M059J (cell line): ENCODE measurements at regions not wholly inside any gene's neighbourhood (a gene's known extent, or its start where the extent isn't known, plus 50 kb on each side); places are given as distances from the start of the nearest gene placed in this dataset.
"Not testable (repeated sequence)": the region's sequence is repeated elsewhere in the genome, so short reads cannot be mapped to it uniquely, and the experiment has no call there.

Source experiments
- DNase-seq: peaks from one replicate; pipeline ENCODE4 v3.0.0-alpha.2; 2012; ENCODE audit warnings: low read depth

DNA sequence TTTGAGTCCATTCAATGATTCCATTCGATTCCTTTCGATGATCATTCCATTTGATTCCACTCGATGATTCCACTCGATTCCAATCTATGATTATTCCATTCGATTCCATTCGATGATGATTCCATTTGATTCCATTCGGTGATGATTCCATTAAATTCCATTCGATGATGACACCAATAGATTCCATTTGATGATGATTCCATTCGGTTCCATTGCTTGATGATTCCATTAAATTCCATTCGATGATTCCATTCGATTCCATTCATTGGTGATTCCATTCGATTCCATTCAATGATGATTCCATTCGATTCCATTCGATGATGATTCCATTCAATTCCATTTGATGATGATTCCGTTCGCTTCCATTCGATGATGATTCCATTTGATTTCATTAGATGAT lies 1104.1 kb downstream of the RPIA start:
- not testable (repeated sequence) for DNase-seq

DNA sequence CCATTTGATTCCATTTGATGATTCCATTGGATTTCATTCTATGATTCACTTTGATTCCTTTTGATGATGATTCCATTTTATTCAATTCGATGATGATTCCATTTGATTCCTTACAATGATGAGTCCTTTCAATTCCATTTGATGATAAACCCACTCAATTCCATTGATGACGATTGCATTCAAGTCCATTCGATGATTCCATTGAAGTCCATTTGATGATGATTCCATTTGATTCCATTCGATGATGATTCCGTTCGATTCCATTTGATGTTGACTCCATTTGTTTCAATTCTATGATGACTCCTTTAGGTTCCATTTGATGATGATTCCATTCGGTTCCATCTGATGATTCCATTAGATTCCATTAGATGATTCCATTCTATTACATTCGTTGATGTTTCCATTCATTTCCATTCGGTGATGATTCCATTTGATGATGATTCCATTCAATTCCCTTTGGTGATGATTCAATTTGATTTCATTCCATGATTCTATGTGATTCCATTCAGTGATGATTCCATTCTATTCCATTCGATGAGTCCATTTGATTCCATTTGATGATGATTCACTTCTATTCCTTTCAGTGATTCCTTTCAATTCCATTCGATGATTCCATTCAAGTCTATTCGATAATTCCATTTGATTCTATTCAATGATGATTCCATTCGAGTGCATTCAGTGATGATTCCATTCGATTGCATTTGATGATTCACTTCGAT lies 1106.0 kb downstream of the RPIA start:
- DNase-seq, result no peak

DNA sequence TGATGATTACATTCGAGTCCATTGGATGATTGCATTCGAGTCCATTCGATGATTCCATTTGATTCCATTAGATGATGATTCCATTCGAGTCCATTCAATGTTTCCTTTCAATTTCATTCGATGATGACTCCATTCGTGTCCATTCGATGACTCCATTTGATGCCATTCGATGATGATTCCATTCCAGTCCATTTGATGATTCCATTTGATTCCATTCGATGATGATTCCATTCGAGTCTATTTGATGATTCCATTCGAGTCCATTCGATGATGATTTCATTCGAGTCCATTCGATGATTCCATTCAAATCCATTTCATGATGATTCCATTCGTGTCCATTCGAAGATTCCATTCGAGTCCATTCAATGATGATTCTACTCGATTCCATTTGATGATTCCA lies 1109.7 kb downstream of the RPIA start:
- not testable (repeated sequence) for DNase-seq

DNA sequence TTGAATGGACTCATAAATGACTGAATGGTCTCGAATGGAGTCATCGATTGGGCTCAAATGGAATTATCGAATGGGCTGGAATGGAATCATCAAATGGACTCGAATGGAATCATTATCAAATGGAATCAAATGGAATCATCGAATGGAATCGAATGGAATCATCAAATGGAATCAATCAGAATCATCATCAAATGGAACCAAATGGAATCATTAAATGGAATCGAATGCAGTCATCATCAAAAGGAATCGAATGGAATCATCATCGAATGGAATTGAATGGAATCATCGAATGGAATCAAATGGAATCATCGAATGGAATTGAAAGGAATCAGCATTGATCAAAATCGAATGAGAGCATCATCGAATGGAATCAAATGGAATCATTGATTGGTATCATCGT lies 1114.9 kb downstream of the RPIA start:
- DNase-seq, result not testable (repeated sequence)

DNA sequence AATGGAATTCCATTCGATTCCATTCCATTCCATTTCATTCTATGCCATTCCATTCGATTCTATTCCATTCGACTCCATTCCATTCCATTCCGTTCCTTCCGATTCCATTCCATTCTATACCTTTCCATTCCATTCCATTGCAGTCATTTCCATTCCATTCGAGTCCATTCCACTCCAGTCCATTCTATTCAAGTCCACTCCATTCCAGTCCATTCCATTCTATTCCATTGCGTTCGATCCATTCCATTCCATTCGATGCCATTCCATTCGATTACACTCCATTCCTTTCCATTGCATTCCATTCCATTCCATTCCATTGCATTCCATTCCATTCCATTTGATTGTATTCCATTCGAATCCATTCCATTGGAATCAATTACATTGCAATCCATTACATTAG lies 1119.8 kb downstream of the RPIA start:
- DNase-seq, result no peak

DNA sequence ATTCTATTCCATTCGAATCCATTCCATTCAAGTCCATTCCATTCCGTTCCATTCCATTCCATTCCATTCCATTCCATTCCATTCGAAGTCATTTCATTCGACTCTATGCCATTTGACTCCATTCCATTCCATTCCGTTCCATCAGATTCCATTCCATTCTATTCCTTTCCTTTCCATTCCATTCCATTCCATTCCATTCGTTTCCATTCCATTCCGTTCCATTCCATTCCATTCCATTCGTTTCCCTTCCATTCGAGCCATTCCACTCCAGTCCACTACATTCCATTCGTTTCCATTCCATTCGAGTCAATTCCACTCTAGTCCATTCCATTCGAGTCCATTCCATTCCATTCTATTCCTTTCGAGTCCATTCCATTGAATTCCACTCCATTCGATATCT lies 1120.4 kb downstream of the RPIA start:
- DNase-seq, result not testable (repeated sequence)

DNA sequence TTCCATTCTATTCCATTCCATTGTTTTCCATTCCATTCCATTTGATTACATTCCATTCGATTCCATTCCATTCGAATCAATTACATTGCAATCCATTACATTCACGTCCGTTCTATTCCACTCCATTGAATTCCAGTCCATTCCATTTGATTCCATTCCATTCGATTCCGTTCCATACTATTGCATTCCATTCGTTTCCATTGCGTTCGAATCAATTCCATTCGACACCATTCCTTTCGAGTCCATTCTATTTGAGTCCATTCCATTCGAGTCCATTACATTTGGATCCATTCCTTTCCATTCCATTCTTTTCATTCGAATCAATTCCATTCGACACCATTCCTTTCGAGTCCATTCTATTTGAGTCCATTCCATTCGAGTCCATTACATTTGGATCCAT lies 1122.9 kb downstream of the RPIA start:
- DNase-seq, result not testable (repeated sequence)

DNA sequence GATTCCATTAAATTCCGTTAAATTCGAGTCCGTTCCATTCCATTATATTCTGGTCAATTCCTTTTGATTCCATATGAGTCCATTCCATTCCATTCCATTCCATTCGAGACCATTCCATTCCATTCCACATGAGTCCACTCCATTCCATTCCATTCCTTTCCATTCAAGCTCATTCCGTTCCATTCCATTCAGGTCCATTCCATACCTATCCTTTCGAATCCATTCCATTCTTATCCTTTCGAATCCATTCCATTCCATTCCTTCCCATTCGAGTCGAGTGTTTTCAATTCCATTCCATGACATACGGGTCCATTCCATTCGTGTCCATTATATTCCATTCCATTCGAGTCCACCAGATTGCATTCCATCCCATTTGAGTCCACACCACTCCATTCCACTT lies 1127.4 kb downstream of the RPIA start:
- DNase-seq, result no peak

DNA sequence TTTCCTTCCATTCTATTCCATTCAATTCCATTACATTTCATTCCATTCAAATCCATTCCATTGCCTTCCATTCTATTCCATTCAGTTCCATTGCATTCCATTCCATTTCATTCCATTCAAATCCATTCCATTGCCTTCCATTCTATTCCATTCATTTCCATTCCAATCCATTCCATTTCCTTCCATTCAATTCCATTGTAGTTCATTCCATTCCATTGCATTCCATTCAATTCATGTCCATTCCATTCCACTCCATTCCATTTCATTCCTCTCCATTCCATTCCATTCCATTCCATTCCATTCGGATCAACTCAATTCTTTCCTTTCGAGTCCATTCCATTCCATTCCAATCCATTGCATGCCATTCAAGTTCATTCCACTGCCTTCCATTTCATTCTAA lies 1128.3 kb downstream of the RPIA start:
- DNase-seq, result no peak

DNA sequence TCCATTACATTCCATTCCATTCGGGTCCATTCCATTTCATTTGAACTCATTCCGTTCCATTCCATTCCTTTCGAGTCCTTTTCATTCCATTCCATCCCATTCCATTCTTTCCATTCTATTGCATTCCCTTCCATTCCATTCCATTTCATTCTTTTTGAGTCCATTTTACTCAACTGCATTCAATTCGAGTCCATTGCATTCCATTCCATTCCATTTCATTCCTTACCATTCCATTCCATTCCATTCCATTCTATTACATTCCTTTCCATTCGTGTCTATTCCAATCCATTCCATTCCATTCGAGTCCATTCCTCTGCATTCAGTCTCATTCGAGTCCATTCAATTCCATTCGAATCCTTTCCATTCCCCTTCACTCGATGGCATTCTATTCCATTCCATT lies 1128.8 kb downstream of the RPIA start:
- DNase-seq, result no peak

DNA sequence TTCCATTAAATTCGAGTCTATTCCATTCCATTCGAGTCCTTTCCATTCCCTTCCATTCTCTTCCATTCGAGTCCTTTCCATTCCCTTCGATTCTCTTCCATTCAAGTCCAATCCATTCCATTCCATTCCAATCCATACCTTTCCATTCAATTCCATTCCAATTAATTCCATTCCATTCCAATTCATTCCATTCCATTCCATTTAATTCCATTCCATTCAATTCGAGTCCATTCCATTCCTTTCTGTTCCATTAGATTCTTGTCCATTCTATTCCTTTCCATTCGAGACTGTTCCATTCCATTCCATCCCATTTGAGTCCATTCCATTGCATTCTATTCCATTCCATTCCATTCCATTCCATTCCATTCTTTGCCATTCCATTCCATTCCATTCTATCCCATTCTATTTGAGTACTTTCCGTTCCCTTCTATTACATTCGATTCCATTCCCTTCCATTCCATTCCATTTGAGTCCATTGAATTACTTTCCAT lies 1130.0 kb downstream of the RPIA start:
- no peak for DNase-seq

DNA sequence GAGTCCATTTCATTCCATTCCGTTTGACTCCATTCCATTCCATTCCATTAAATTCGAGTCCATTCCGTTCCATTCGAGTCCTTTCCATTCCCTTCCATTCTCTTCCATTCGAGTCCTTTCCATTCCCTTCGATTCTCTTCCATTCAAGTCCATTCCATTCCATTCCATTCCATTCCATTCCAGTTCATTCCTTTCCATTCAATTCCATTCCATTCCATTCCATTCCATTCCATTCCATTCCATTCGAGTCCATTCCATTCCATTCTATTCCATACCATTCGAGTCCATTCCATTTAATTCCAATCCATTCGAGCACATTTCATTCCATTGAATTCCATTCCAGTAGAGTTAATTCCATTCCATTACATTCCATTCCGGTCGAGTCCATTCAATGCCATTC lies 1130.9 kb downstream of the RPIA start:
- DNase-seq, result not testable (repeated sequence)

DNA sequence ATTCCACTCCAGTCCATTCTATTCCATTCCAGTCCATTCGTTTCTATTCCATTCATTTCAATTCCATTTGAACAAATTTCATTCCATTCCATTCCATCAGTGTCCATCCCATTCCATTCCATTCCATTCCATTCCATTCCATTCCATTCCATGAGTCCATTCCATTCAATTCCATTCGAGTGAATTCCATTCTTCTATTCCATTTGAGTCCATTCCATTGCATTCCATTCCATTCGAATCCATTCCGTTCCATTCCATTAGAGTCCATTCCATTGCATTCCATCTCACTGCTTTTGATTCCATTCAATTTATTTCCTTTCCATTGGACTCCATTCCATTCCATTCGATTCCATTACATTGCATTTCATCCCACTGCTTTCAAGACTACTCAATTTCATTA lies 1132.1 kb downstream of the RPIA start:
- DNase-seq, result no peak

DNA sequence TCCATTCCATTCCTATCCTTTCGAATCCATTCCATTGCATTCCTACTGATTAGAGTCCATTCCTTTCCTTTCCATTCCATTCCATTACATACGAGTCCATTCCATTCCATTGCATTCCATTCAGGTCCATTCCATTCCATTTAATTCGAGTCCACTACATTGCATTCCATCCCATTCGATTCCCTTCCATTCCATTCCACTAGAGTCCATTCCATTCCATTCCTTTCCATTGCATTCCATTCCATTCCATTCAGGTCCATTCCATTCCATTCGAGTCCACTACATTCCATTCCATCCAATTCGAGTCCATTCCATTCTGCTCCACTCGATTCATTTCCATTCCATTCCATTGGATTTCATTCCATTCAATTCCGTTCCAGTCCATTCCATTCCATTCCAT lies 1133.6 kb downstream of the RPIA start:
- DNase-seq, result no peak

DNA sequence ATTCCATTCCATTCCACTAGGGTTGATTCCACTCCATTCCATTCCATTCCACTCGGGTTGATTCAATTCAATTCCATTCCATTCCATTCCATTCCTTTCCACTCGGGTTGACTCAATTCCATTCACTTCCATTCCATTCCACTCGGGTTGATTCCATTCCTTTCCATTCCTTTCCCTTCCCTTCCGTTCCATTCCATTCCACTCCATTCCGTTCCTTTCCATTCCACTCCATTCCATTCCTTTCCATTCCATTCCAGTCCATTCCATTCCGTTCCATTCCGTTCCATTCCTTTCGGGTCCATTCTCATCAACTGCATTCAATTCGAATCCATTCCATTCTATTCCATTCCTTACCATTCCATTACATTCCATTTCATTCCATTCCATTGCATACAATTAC lies 1135.3 kb downstream of the RPIA start:
- not testable (repeated sequence) for DNase-seq

DNA sequence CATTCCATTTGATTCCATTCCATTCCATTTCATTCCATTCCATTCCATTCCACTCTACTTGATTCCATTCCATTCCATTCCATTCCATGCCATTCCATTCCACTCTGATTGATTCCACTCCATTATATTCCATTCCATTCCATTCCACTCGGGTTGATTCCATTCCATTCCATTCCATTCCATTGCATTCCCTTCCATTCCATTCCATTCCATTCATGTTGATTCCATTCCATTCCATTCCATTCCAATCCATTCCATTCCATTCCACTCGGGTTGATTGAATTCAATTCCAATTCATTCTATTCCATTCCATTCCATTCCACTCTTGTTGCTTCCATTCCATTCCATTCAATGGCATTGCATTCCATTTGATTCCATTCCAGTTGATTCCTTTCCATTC lies 1136.4 kb downstream of the RPIA start:
- DNase-seq, result not testable (repeated sequence)

DNA sequence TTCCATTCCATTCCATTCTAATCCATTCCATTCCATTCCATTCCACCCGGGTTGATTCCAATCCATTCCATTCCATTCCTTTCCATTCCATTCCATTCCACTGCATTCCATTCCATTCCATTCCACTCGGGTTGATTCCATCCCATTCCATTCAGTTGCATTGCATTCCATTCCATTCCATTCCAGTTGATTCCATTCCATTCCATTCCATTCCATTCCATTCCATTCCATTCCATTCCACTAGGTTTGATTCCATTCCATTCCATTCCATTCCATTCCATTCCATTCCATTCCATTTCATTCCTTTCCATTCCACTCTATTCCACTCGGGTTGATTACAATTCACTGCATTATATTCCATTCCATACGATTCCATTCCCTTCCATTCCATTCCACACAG lies 1136.9 kb downstream of the RPIA start:
- DNase-seq, result not testable (repeated sequence)

DNA sequence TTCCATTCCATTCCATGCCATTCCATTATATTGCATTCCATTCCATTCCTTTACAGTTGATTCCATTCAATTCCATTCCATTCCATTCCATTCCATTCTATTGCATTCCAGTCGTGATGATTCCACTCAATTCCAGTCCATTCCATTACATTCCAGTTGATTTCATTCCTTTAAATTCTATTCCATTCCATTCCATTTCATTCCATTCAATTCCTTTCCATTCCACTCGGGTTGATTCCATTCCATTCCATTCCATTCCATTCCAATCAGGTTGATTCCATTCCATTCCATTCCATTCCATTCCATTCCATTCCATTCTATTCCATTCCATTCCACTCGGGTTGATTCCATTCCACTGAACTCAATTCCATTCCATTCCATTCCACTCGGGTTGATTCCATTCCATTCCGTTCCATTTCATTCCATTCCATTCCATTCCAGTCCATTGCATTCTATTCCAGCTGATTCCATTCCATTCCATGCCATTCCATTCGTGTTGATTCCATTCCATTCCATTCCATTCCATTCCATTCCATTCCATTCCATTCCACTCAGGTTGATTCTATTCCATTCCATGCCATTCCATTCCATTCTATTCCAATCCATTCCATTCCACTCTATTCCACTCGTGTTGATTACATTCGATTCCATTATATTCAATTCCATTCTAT lies 1137.6 kb downstream of the RPIA start:
- DNase-seq, result not testable (repeated sequence)

DNA sequence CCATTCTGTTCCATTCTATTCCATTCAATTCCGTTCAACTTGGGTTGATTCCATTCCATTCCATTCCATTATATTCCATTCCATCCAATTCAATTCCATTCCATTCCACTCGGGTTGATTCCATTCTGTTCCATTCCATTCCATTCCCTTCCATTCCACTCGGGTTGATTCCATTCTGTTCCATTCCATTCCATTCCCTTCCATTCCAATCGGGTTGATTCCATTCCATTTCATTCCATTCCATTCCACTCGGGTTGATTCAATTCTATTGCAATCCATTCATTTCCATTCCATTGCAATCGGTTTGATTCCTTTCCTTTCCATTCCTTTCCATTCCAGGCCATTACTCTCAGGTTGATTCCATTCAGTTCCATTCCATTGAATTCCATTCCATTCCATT lies 1138.4 kb downstream of the RPIA start:
- DNase-seq, result no peak

DNA sequence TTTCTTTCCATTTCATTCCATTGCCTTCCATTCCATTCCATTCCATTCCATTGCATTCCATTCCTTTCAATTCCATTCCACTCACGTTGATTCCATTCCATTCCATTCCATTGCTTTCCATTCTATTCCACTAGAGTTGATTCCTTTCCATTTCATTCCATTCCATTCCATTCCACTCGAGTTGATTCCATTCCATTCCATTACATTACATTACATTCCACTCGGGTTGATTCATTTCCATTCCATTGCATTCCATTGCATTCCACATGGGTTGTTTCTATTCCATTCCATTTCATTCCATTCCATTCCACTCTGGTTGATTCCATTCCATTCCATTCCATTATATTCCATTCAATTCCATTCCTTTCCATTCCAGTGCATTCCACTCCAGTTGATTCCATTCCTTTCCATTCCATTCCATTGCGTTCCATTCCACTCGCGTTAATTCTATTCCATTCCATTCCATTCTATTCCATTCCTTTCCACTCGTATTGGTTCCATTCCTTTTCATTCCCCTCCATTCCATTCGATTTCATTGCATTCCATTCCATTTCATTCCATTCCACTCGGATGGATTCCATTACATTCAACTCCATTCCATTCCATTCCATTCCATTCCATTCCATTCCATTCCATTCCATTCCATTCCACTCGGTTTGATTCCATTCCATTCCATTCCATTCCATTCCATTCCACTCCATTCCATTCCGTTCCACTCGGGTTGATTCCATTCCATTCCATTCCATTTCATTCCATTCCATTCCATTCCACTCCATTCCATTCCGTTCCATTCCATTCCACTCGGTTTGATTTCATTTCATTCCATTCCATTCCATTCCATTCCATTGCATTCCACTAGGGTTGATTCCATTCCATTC lies 1139.1 kb downstream of the RPIA start:
- DNase-seq, result not testable (repeated sequence)

DNA sequence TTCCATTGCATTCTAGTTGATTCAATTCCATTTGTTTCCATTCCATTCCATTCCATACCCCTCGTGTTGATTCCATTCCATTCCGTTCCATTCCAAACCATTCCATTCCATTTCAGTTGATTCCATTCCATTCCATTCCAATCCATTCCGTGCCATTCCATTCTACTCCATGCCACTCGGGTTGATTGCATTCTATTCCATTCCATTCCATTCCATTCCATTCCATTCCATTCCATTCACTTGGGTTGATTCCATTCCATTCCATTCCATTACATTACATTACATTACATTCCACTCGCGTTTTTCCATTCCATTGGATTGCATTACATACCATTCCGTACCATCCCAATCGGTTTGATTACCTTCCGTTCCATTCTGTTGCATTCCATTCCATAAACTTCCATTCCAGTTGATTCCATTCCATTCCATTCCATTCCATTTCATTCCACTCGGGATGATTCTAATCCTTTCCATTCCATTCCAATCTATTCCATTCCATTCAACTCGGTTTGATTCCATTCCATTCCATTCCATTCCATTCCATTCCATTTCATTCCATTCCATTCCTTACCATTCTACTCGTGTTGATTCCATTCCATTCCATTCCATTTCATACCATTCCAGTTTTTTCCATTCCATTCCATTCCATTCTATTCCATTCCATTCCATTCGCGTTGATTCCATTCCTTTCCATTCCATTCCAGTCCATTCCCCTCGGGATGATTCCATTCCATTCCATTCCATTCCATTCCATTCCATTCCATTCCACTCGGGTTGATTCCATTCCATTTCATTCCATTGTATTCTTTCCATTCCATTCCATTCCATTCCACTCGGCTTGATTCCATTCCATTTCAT lies 1140.4 kb downstream of the RPIA start:
- no peak for DNase-seq
